NCI-H82 treated with DMSO at 0.1 percent for 48 hours (cell line): ENCODE measurements at regions not wholly inside any gene's neighbourhood (a gene's known extent, or its start where the extent isn't known, plus 50 kb on each side); places are given as distances from the start of the nearest gene placed in this dataset.

Source experiments
- DNase-seq: peaks from one replicate; lab custom pipeline; 2025; ENCODE audit not compliant: unreplicated experiment; lab: John Stamatoyannopoulos, UW

- no peak for DNase-seq
Measured at GRCh38 chr12:24185782-24186181, 236.3 kb upstream of the SOX5 start.

GRCh38 chr12:24177889-24178288 lies 228.4 kb upstream of the SOX5 start:
- no peak for DNase-seq

GRCh38 chr12:24175929-24176328 lies 226.5 kb upstream of the SOX5 start:
- no peak for DNase-seq

- DNase-seq, result no peak
Measured at GRCh38 chr12:24175284-24175683, 225.8 kb upstream of the SOX5 start.

GRCh38 chr12:24173067-24173466 lies 223.6 kb upstream of the SOX5 start:
- DNase-seq, result no peak

GRCh38 chr12:24172773-24173066 lies 223.2 kb upstream of the SOX5 start:
- no peak for DNase-seq

- no peak for DNase-seq
Measured at GRCh38 chr12:24172031-24172772, 222.7 kb upstream of the SOX5 start.

GRCh38 chr12:24155042-24155441 lies 205.6 kb upstream of the SOX5 start:
- DNase-seq, result no peak

GRCh38 chr12:24153079-24153478 lies 203.6 kb upstream of the SOX5 start:
- no peak for DNase-seq

GRCh38 chr12:24152270-24152669 lies 202.8 kb upstream of the SOX5 start:
- no peak for DNase-seq

GRCh38 chr12:24143928-24144327 lies 194.5 kb upstream of the SOX5 start:
- DNase-seq, result no peak

- DNase-seq, result no peak
Measured at GRCh38 chr12:24139035-24139434, 189.6 kb upstream of the SOX5 start.

GRCh38 chr12:24138041-24138440 lies 188.6 kb upstream of the SOX5 start:
- no peak for DNase-seq

- no peak for DNase-seq
Measured at GRCh38 chr12:24135158-24135850, 185.8 kb upstream of the SOX5 start.

GRCh38 chr12:24134092-24134491 lies 184.6 kb upstream of the SOX5 start:
- DNase-seq, result no peak

- no peak for DNase-seq
Measured at GRCh38 chr12:24133384-24133783, 183.9 kb upstream of the SOX5 start.

- DNase-seq, result no peak
Measured at GRCh38 chr12:24127919-24128721, 178.7 kb upstream of the SOX5 start.

- DNase-seq, result no peak
Measured at GRCh38 chr12:24125280-24125679, 175.8 kb upstream of the SOX5 start.

GRCh38 chr12:24121911-24122310 lies 172.4 kb upstream of the SOX5 start:
- DNase-seq, result no peak

GRCh38 chr12:24118668-24119067 lies 169.2 kb upstream of the SOX5 start:
- DNase-seq, result no peak

- DNase-seq, result no peak
Measured at GRCh38 chr12:24116548-24116947, 167.1 kb upstream of the SOX5 start.

- no peak for DNase-seq
Measured at GRCh38 chr12:24113701-24114100, 164.2 kb upstream of the SOX5 start.
